NT2/D1 (cell line): ENCODE measurements at regions not wholly inside any gene's neighbourhood (a gene's known extent, or its start where the extent isn't known, plus 50 kb on each side); places are given as distances from the start of the nearest gene placed in this dataset.
A peak's percentile ranks its signal among the peaks of the same experiment; 100 is the strongest.

ENCODE experiments used
- DNase-seq: peaks from one replicate; pipeline ENCODE4 v3.0.0-alpha.2; 2011; ENCODE audit warnings: low read depth, low spot score
- H3K27me3 ChIP-seq: 2 replicates; pipeline ENCODE4 v1.6.0; 2011; ENCODE audit warnings: mild to moderate bottlenecking; ENCODE audit not compliant: insufficient read length, insufficient read depth
- H3K36me3 ChIP-seq: 2 replicates; pipeline ENCODE4 v1.6.1; 2011; ENCODE audit warnings: mild to moderate bottlenecking, low read length, mixed read lengths; ENCODE audit not compliant: insufficient read depth, insufficient read length
- H3K4me1 ChIP-seq: 2 replicates; pipeline ENCODE4 v1.5.1; 2011; ENCODE audit not compliant: insufficient read depth, insufficient read length
- H3K4me3 ChIP-seq: 2 replicates; pipeline ENCODE4 v1.5.1; 2011; ENCODE audit warnings: low read depth; ENCODE audit not compliant: insufficient read length
- H3K9ac ChIP-seq: 2 replicates; pipeline ENCODE4 v1.6.0; 2011; ENCODE audit warnings: low read depth; ENCODE audit not compliant: insufficient read length
- H3K9me3 ChIP-seq: 2 replicates; pipeline ENCODE4 v1.5.1; 2011; ENCODE audit warnings: mild to moderate bottlenecking, low read length; ENCODE audit not compliant: insufficient read depth
- SUZ12 ChIP-seq: IDR thresholded peaks from 2 replicates; pipeline ENCODE4 v1.6.1; 2011; ENCODE audit not compliant: insufficient read length, insufficient read depth; ENCODE audit errors: extremely low read depth
- YY1 ChIP-seq: IDR thresholded peaks from 2 replicates; pipeline ENCODE4 v1.6.1; 2011; ENCODE audit not compliant: insufficient read length, insufficient read depth
- ZNF274 ChIP-seq: IDR thresholded peaks from 2 replicates; pipeline ENCODE4 v1.6.1; 2011; ENCODE audit warnings: mild to moderate bottlenecking, low read depth, low read length

- Histone ChIP-seq H3K27me3 (no peaks in the 10 kb centered on the region), H3K9me3 (no peaks in the 10 kb centered on the region), H3K4me3 (no peak overlapping the region), H3K4me1 (no peaks in the 10 kb centered on the region), H3K36me3 (no peaks in the 10 kb centered on the region), H3K9ac (no peak overlapping the region)
- peak; percentile 28 for DNase-seq
- no peak for TF ChIP-seq YY1
- TF ChIP-seq ZNF274, result no peak
- TF ChIP-seq SUZ12, result no peak
Observed at GRCh38 chr15:98167722-98168268, 207.3 kb downstream of the ARRDC4 start.

GRCh38 chr15:98169551-98169950, 209.0 kb downstream of the ARRDC4 start:
- Histone ChIP-seq H3K36me3 (no peaks in the 10 kb centered on the region), H3K9ac (no peak overlapping the region), H3K9me3 (no peaks in the 10 kb centered on the region), H3K27me3 (no peaks in the 10 kb centered on the region), H3K4me3 (no peak overlapping the region), H3K4me1 (peaks cover 2% of the 10 kb centered on the region)
- DNase-seq, result no peak
- TF ChIP-seq ZNF274 (no peak), SUZ12 (no peak), YY1 (no peak)

DNA sequence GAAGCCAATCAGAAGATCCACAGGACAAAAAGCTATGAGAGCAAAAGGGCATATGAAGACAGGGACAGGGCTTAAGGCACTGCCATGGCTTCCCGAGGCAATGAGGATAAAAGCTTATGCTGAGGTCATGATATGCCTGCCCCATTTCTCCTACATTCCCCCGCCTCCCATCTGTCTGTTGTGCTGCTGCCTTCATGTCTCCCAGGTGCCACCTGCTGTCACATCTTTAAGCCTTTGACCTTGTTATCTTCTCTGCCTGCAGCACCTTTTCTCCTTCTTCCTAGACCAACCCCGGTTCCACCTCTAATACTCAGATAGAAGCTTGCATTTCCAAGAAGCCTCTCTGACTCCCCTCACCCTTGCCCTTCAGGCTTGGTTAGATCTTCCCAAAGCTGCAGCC, 213.8 kb downstream of the ARRDC4 start:
- Histone ChIP-seq H3K4me1 (peaks cover 2% of the 10 kb centered on the region), H3K27me3 (no peaks in the 10 kb centered on the region), H3K4me3 (no peak overlapping the region), H3K9me3 (no peaks in the 10 kb centered on the region), H3K9ac (no peak overlapping the region), H3K36me3 (no peaks in the 10 kb centered on the region)
- peak; percentile 9 for DNase-seq
- TF ChIP-seq ZNF274, result no peak
- TF ChIP-seq YY1, result no peak
- TF ChIP-seq SUZ12, result no peak

GRCh38 chr15:98174841-98175240, 214.3 kb downstream of the ARRDC4 start:
- H3K4me3 ChIP-seq, result no peak overlapping the region
- peaks cover 2% of the 10 kb centered on the region for H3K4me1 ChIP-seq
- no peaks in the 10 kb centered on the region for H3K9me3 ChIP-seq
- DNase-seq, result no peak
- H3K36me3 ChIP-seq, result no peaks in the 10 kb centered on the region
- H3K27me3 ChIP-seq, result no peaks in the 10 kb centered on the region
- TF ChIP-seq SUZ12 (no peak), YY1 (no peak), ZNF274 (no peak)
- no peak overlapping the region for H3K9ac ChIP-seq

DNA sequence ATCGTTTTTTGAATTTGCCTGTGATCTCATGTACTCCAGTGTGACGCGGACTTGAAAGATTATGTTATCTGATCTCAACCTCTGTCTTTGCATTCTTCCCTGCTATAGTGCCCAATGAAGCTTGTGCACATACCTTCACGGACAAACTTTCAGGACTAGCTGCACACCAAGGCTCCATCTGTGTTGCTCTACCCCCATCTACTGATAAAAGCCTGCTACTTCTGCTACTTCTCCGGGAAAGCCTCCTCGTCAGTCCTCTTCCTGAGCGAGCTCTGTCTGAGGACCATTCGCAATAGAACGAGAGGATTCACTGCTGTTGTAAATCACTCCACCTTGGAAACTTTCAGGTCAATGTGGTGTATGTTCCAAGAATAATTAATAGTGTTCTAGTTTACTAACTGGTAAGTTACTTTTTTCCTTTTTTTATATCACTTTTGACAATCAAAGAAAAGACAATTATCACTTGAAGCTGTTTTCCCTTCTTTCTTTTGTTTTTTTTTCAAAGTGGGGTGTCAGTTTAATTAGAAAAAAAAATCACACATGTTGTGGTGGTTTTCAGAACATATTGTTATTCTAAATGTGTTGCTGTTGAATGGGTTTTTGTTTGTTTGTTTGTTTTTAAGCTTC, 217.6 kb downstream of the ARRDC4 start:
- no peak overlapping the region for H3K4me3 ChIP-seq
- H3K36me3 ChIP-seq, result no peaks in the 10 kb centered on the region
- no peaks in the 10 kb centered on the region for H3K27me3 ChIP-seq
- H3K9ac ChIP-seq, result no peak overlapping the region
- H3K4me1 ChIP-seq, result peaks cover 2% of the 10 kb centered on the region
- H3K9me3 ChIP-seq, result no peaks in the 10 kb centered on the region
- TF ChIP-seq ZNF274, result no peak
- TF ChIP-seq SUZ12, result no peak
- no peak for TF ChIP-seq YY1
- DNase-seq, result peak; percentile 74

- Histone ChIP-seq H3K36me3 (no peaks in the 10 kb centered on the region), H3K9ac (no peak overlapping the region), H3K4me3 (no peak overlapping the region), H3K4me1 (peaks cover 2% of the 10 kb centered on the region), H3K27me3 (no peaks in the 10 kb centered on the region), H3K9me3 (no peaks in the 10 kb centered on the region)
- no peak for DNase-seq
- TF ChIP-seq YY1 (no peak), ZNF274 (no peak), SUZ12 (no peak)
Observed at GRCh38 chr15:98178861-98179260, 218.4 kb downstream of the ARRDC4 start.

DNA sequence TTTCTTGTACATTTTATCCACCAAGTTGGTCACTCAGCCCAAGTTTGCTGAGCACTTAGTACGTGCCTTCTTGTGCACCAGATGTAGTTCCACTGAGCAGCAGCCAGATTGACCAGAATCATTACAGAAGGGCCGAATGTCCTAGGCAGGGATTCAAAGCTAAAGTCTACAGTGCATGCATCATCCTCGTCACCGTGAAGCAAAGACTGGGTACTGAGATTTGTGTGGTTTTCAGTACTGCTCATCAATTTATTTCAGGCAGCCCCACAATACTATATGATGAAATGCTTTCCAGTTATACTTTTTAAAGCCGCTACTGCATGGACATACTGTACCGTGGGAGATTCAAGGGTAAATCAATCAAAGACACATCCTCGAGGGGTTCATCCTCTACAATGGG, 227.0 kb downstream of the ARRDC4 start:
- Histone ChIP-seq H3K4me3 (no peak overlapping the region), H3K27me3 (no peaks in the 10 kb centered on the region), H3K4me1 (no peaks in the 10 kb centered on the region), H3K36me3 (no peaks in the 10 kb centered on the region), H3K9ac (no peak overlapping the region), H3K9me3 (no peaks in the 10 kb centered on the region)
- no peak for TF ChIP-seq ZNF274
- TF ChIP-seq SUZ12, result no peak
- TF ChIP-seq YY1, result no peak
- no peak for DNase-seq
